HCT116 (cell line): ENCODE measurements at regions not wholly inside any gene's neighbourhood (a gene's known extent, or its start where the extent isn't known, plus 50 kb on each side); places are given as distances from the start of the nearest gene placed in this dataset.

Source experiments
- ATAC-seq: fragments of 200-7000 bp; cut with Tn5 transposase; 2 replicates; pipeline ENCODE4 v1.9.1; 2020; ENCODE audit warnings: mild to moderate bottlenecking, moderate library complexity
- BruUV-seq: library from RNA; stranded (reverse); fragments of 400-500 nt; replicated peaks from 2 replicates; lab custom pipeline; 2021; lab: Mats Ljungman, UMichigan
- CTCF ChIA-PET: fragments of 300-600 bp; sonication (Branson Sonifier 250); formaldehyde crosslinking; loops from one replicate; lab custom pipeline; 2021; ENCODE audit warnings: antibody characterized with exemption; lab: Charles Lee
- POLR2A ChIA-PET: fragments of 300-600, 350-600 bp; sonication (Branson Sonifier 250); formaldehyde crosslinking; loops from one replicate; lab custom pipeline; 2021; ENCODE audit warnings: antibody characterized with exemption; lab: Charles Lee
- RAD21 ChIA-PET, 2 experiments: fragments of 300-600 bp; sonication (Branson Sonifier 250); formaldehyde crosslinking; loops; one replicate each; lab custom pipeline; 2023; ENCODE audit warnings: low total read pairs in 2 of 2; ENCODE audit not compliant: uncharacterized antibody in 2 of 2, unreplicated experiment in 2 of 2, low non-redundant PET in 1 of 2; lab: Charles Lee
- DNase-seq: peaks from one replicate; pipeline ENCODE4 v3.0.0-alpha.2; 2010; ENCODE audit warnings: low read depth, low spot score
- H2AFZ ChIP-seq: fragments of 200-600 bp; shearing (Covaris generic), sonication (generic); 2 replicates; pipeline ENCODE4 v1.6.1; 2017; ENCODE audit warnings: low read depth, mixed run types, mixed read lengths, antibody characterized with exemption, low read length; ENCODE audit not compliant: poor library complexity, severe bottlenecking
- H3K27ac ChIP-seq: 2 replicates; pipeline ENCODE4 v1.5.1; 2012; ENCODE audit warnings: low read depth, low read length
- H3K27me3 ChIP-seq: fragments of 200-600 bp; sonication (generic); 2 replicates; pipeline ENCODE4 v1.6.1; 2016; ENCODE audit warnings: mixed run types, low read length, mixed read lengths; ENCODE audit not compliant: insufficient read depth
- H3K36me3 ChIP-seq, 2 experiments: fragments of 200-500 bp in 1 of 2; fragments of 200-600 bp in 1 of 2; sonication (Bioruptor generic) in 1 of 2; sonication (generic) in 1 of 2; 2 replicates each; pipeline versions ENCODE4 v1.5.1 to v1.6.1; 2014 to 2016; ENCODE audit warnings: low read length in 2 of 2, inconsistent platforms in 1 of 2, mixed read lengths in 1 of 2, mixed run types in 1 of 2; ENCODE audit not compliant: insufficient read depth in 2 of 2, control insufficient read depth in 1 of 2
- H3K4me1 ChIP-seq, 2 experiments: fragments of 200-600 bp in 1 of 2; sonication (generic) in 1 of 2; 2 replicates each; pipeline versions ENCODE4 v1.5.1 to v1.6.1; 2012 to 2017; ENCODE audit warnings: low read length in 2 of 2, inconsistent platforms in 1 of 2, mild to moderate bottlenecking in 1 of 2, mixed read lengths in 1 of 2, mixed run types in 1 of 2, moderate library complexity in 1 of 2; ENCODE audit not compliant: insufficient read depth in 2 of 2, control insufficient read depth in 1 of 2
- H3K4me2 ChIP-seq: fragments of 200-600 bp; sonication (generic); 2 replicates; pipeline ENCODE4 v1.6.1; 2017; ENCODE audit warnings: mixed run types, low read length, mixed read lengths
- H3K4me3 ChIP-seq, 2 experiments: fragments of 200-600 bp in 1 of 2; sonication (generic) in 1 of 2; replicated peaks in 1 of 2; 2 replicates each; pipeline ENCODE4 v1.5.1; 2011 to 2016; ENCODE audit warnings: low read length in 2 of 2, control low read depth in 1 of 2, low read depth in 1 of 2, mild to moderate bottlenecking in 1 of 2, mixed read lengths in 1 of 2, mixed run types in 1 of 2
- H3K79me2 ChIP-seq: fragments of 200-600 bp; sonication (generic); 2 replicates; pipeline ENCODE4 v1.6.1; 2017; ENCODE audit warnings: mild to moderate bottlenecking, mixed run types, low read length, moderate library complexity, mixed read lengths; ENCODE audit not compliant: insufficient read depth
- H3K9ac ChIP-seq: fragments of 200-600 bp; sonication (generic); 2 replicates; pipeline ENCODE4 v1.6.1; 2016; ENCODE audit warnings: low read length, mixed read lengths
- H3K9me2 ChIP-seq: fragments of 200-600 bp; sonication (generic), shearing (Covaris generic); 2 replicates; pipeline ENCODE4 v1.6.1; 2017; ENCODE audit warnings: mixed run types, mild to moderate bottlenecking, moderate library complexity; ENCODE audit not compliant: insufficient read depth
- H3K9me3 ChIP-seq, 2 experiments: fragments of 200-500 bp in 1 of 2; fragments of 200-600 bp in 1 of 2; sonication (Bioruptor generic) in 1 of 2; sonication (generic) in 1 of 2; 2 replicates each; pipeline ENCODE4 v1.6.1; 2014 to 2017; ENCODE audit warnings: low read length in 2 of 2, mixed read lengths in 2 of 2, inconsistent platforms in 1 of 2, low read depth in 1 of 2, mild to moderate bottlenecking in 1 of 2, mixed run types in 1 of 2, moderate library complexity in 1 of 2; ENCODE audit not compliant: control insufficient read depth in 1 of 2, insufficient read depth in 1 of 2
- H4K20me1 ChIP-seq: fragments of 200-600 bp; sonication (generic), shearing (Covaris generic); 2 replicates; pipeline ENCODE4 v1.6.1; 2017; ENCODE audit warnings: mixed run types, mild to moderate bottlenecking, moderate library complexity; ENCODE audit not compliant: insufficient read depth
- CEBPB ChIP-seq: IDR thresholded peaks from 2 replicates; pipeline ENCODE4 v1.6.1; 2012; ENCODE audit warnings: low read depth
- EZH2phosphoT487 ChIP-seq: fragments of 200-600 bp; IDR thresholded peaks from 2 replicates; pipeline ENCODE4 v1.6.1; 2018; ENCODE audit warnings: antibody characterized with exemption, borderline replicate concordance
- FOSL1 ChIP-seq: IDR thresholded peaks from 2 replicates; pipeline ENCODE4 v1.6.1; 2012; ENCODE audit warnings: low read depth
- POLR2A ChIP-seq: IDR thresholded peaks from 2 replicates; pipeline ENCODE4 v1.7.0; 2011; ENCODE audit warnings: borderline replicate concordance; ENCODE audit not compliant: insufficient read depth, insufficient read length; ENCODE audit errors: extremely low read depth
- RAD21 ChIP-seq: IDR thresholded peaks from 2 replicates; pipeline ENCODE4 v1.6.1; 2012; ENCODE audit warnings: low read depth, mild to moderate bottlenecking
- SIN3A ChIP-seq: IDR thresholded peaks from 2 replicates; pipeline ENCODE4 v1.6.1; 2012; ENCODE audit warnings: low read depth
- SRF ChIP-seq: IDR thresholded peaks from 2 replicates; pipeline ENCODE4 v1.6.1; 2012; ENCODE audit warnings: low read depth
- YY1 ChIP-seq: IDR thresholded peaks from 2 replicates; pipeline ENCODE4 v1.6.1; 2011; ENCODE audit warnings: low read length, low read depth, moderate library complexity, mild to moderate bottlenecking; ENCODE audit not compliant: insufficient replicate concordance; ENCODE audit errors: extremely low read depth
- intact Hi-C: fragments of 100-400 bp; cut with micrococcal nuclease; formaldehyde crosslinking; loops from 2 replicates; pipeline ENCODE4 v1.10.0; 2022
- TF ChIP-seq, protein P1 (sequence below): IDR thresholded peaks from 2 replicates; pipeline ENCODE4 v1.6.1; 2012
- TF ChIP-seq, protein P2 (sequence below): IDR thresholded peaks from 2 replicates; pipeline ENCODE4 v1.6.1; 2011; ENCODE audit warnings: mild to moderate bottlenecking, low read length, moderate library complexity; ENCODE audit not compliant: insufficient replicate concordance; ENCODE audit errors: extremely low read depth

DNA sequence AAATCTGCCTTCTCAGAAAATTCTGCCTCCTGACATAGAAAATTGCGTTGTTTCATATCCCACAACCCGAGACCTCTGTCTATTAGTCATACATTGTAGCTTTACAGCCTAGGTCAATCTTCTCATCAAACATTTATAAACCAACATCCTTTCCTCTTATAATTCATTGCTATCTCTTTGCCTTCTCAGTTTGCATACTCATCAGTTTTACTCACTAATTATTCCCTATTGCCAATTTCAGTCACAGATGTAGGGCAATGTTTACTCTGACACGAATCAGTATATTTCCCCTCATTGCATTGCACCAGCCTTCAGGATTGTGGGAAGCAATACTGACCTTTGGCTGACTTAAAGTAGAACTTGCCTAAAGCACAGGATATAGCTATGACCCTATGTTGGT lies 247.2 kb downstream of the CEMIP2 start:
- RAD21 ChIA-PET, result no interaction called here
- intact Hi-C loops, result no loop called here
- POLR2A ChIA-PET, result no interaction called here
- Histone ChIP-seq H4K20me1 (no peaks in the 10 kb centered on the region), H3K9ac (no peak overlapping the region), H3K27me3 (peaks cover 46% of the 10 kb centered on the region; the same call in 1 of the 2 replicates), H3K9me2 (no peaks in the 10 kb centered on the region), H3K27ac (no peak overlapping the region), H3K36me3 (no peaks in the 10 kb centered on the region), H3K79me2 (no peaks in the 10 kb centered on the region), H3K4me3 (no peak overlapping the region), H2AFZ (no peak overlapping the region), H3K4me1 (no peaks in the 10 kb centered on the region), H3K9me3 (no peaks in the 10 kb centered on the region), H3K4me2 (no peak overlapping the region)
- CTCF ChIA-PET, result no interaction called here
- no peak for ATAC-seq
- TF ChIP-seq YY1 (no peak), SIN3A (no peak), EZH2phosphoT487 (no peak), FOSL1 (no peak), CEBPB (no peak), POLR2A (no peak), SRF (no peak), RAD21 (no peak)
- TF ChIP-seq, protein P1, sequence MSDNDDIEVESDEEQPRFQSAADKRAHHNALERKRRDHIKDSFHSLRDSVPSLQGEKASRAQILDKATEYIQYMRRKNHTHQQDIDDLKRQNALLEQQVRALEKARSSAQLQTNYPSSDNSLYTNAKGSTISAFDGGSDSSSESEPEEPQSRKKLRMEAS, result no peak
- TF ChIP-seq, protein P2, sequence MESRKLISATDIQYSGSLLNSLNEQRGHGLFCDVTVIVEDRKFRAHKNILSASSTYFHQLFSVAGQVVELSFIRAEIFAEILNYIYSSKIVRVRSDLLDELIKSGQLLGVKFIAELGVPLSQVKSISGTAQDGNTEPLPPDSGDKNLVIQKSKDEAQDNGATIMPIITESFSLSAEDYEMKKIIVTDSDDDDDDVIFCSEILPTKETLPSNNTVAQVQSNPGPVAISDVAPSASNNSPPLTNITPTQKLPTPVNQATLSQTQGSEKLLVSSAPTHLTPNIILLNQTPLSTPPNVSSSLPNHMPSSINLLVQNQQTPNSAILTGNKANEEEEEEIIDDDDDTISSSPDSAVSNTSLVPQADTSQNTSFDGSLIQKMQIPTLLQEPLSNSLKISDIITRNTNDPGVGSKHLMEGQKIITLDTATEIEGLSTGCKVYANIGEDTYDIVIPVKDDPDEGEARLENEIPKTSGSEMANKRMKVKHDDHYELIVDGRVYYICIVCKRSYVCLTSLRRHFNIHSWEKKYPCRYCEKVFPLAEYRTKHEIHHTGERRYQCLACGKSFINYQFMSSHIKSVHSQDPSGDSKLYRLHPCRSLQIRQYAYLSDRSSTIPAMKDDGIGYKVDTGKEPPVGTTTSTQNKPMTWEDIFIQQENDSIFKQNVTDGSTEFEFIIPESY, result no peak
- no TSS peak for BruUV-seq
- no peak for DNase-seq
